PC-3 (cell line): ENCODE measurements at regions not wholly inside any gene's neighbourhood (a gene's known extent, or its start where the extent isn't known, plus 50 kb on each side); places are given as distances from the start of the nearest gene placed in this dataset.

Experiments used
- ATAC-seq: fragments of 200-7000 bp; cut with Tn5 transposase; 2 replicates; pipeline ENCODE4 v1.9.1; 2020; ENCODE audit warnings: mild to moderate bottlenecking, moderate library complexity
- BruUV-seq: library from RNA; stranded (reverse); fragments of 400-500 nt; replicated peaks from 2 replicates; lab custom pipeline; 2021; lab: Mats Ljungman, UMichigan
- CTCF ChIA-PET: fragments of 300-600 bp; sonication (Branson Sonifier 250); formaldehyde crosslinking; loops from one replicate; lab custom pipeline; 2022; ENCODE audit warnings: antibody characterized with exemption; lab: Charles Lee
- POLR2A ChIA-PET: fragments of 300-600 bp; sonication (Branson Sonifier 250); formaldehyde crosslinking; loops from one replicate; lab custom pipeline; 2022; ENCODE audit warnings: antibody characterized with exemption; ENCODE audit not compliant: unreplicated experiment; lab: Charles Lee
- DNase-seq: peaks from one replicate; pipeline ENCODE4 v3.0.0-alpha.2; 2015
- H2AFZ ChIP-seq: fragments of 300-600 bp; sonication (generic); 2 replicates; pipeline ENCODE4 v1.6.0; 2016; ENCODE audit warnings: antibody characterized with exemption, low read length
- H3F3A ChIP-seq: fragments of 300-600 bp; sonication (generic); one replicate; pipeline ENCODE4 v1.6.0; 2017; ENCODE audit warnings: antibody characterized with exemption, low read length, control low read depth, mild to moderate bottlenecking; ENCODE audit not compliant: unreplicated experiment
- H3K27ac ChIP-seq: fragments of 300-600 bp; sonication (generic); 2 replicates; pipeline ENCODE4 v1.5.1; 2016; ENCODE audit warnings: mild to moderate bottlenecking, low read length
- H3K27me3 ChIP-seq: fragments of 300-600 bp; sonication (generic); 2 replicates; pipeline ENCODE4 v1.6.1; 2016; ENCODE audit warnings: low read length, mixed read lengths
- H3K36me3 ChIP-seq: fragments of 300-600 bp; sonication (generic); 2 replicates; pipeline ENCODE4 v1.6.1; 2016; ENCODE audit warnings: low read depth, mixed run types, low read length, mixed read lengths
- H3K4me1 ChIP-seq: fragments of 300-600 bp; sonication (generic); 2 replicates; pipeline ENCODE4 v1.5.1; 2016; ENCODE audit warnings: low read length; ENCODE audit not compliant: insufficient read depth
- H3K4me2 ChIP-seq: fragments of 300-600 bp; sonication (generic); 2 replicates; pipeline ENCODE4 v1.6.0; 2016; ENCODE audit warnings: low read length
- H3K4me3 ChIP-seq: fragments of 300-600 bp; sonication (generic); 2 replicates; pipeline ENCODE4 v1.5.1; 2016; ENCODE audit warnings: mild to moderate bottlenecking, low read length, mixed read lengths
- H3K79me2 ChIP-seq: fragments of 300-600 bp; sonication (generic); 2 replicates; pipeline ENCODE4 v1.6.1; 2017; ENCODE audit warnings: low read length, mixed read lengths
- H3K9ac ChIP-seq: fragments of 300-600 bp; sonication (generic); 2 replicates; pipeline ENCODE4 v1.6.0; 2016; ENCODE audit warnings: mild to moderate bottlenecking, low read length
- H3K9me2 ChIP-seq: fragments of 300-600 bp; sonication (generic); replicated peaks from 2 replicates; pipeline ENCODE4 v1.6.1; 2016; ENCODE audit warnings: mixed run types, low read length, mixed read lengths
- H3K9me3 ChIP-seq: fragments of 300-600 bp; sonication (generic); 2 replicates; pipeline ENCODE4 v1.6.1; 2016; ENCODE audit warnings: low read length, mixed read lengths
- H4K20me1 ChIP-seq: fragments of 300-600 bp; sonication (generic); 2 replicates; pipeline ENCODE4 v1.6.1; 2016; ENCODE audit warnings: low read length, mixed read lengths
- EZH2 ChIP-seq: fragments of 300-600 bp; sonication (generic); IDR thresholded peaks from one replicate; pipeline ENCODE4 v1.6.1; 2017; ENCODE audit warnings: antibody characterized with exemption, mild to moderate bottlenecking, low read length; ENCODE audit not compliant: unreplicated experiment
- EZH2phosphoT487 ChIP-seq: fragments of 300-600 bp; sonication (generic); IDR thresholded peaks from 2 replicates; pipeline ENCODE4 v1.6.1; 2018; ENCODE audit warnings: mild to moderate bottlenecking, antibody characterized with exemption, low read length, borderline replicate concordance
- intact Hi-C: fragments of 100-400 bp; cut with micrococcal nuclease; formaldehyde crosslinking; loops from 2 replicates; pipeline ENCODE4 v1.9.0; 2023
- TF ChIP-seq, protein P1 (sequence below): fragments of 300-600 bp; sonication (generic); conservative IDR thresholded peaks from 2 replicates; pipeline ENCODE4 v1.5.1; 2017; ENCODE audit warnings: antibody characterized with exemption, low read depth, mild to moderate bottlenecking, low read length

DNA sequence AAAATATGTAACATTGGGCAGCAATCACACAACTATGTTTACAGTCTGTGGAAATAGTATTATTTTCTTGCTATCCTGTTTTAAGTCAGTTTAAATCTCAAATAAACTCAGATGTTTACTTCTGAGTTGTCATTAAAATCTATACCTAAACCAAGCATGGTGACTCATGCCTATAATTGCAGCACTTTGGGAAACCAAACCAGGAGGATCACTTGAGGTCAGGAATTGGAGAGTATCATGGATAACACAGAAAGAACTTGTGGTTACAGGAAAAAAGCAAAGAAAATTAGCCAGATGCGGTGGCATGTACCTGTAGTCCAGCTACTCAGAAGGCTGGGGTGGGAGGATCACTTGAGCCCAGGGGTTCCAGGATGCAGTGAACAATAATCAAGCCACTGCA is 631.6 kb upstream of the EPHA6 start:
- Histone ChIP-seq H3F3A (no peaks in the 10 kb centered on the region), H2AFZ (no peak overlapping the region), H3K27ac (no peak overlapping the region), H4K20me1 (no peaks in the 10 kb centered on the region), H3K4me1 (no peaks in the 10 kb centered on the region), H3K9ac (no peak overlapping the region), H3K9me2 (no peaks in the 10 kb centered on the region), H3K4me2 (no peak overlapping the region), H3K9me3 (no peaks in the 10 kb centered on the region), H3K79me2 (no peaks in the 10 kb centered on the region), H3K27me3 (no peaks in the 10 kb centered on the region), H3K36me3 (no peaks in the 10 kb centered on the region), H3K4me3 (no peak overlapping the region)
- DNase-seq (peak; percentile 74), ATAC-seq (peak; percentile 85)
- CTCF ChIA-PET, result no interaction called here
- TF ChIP-seq EZH2, result no peak
- TF ChIP-seq, protein P1, sequence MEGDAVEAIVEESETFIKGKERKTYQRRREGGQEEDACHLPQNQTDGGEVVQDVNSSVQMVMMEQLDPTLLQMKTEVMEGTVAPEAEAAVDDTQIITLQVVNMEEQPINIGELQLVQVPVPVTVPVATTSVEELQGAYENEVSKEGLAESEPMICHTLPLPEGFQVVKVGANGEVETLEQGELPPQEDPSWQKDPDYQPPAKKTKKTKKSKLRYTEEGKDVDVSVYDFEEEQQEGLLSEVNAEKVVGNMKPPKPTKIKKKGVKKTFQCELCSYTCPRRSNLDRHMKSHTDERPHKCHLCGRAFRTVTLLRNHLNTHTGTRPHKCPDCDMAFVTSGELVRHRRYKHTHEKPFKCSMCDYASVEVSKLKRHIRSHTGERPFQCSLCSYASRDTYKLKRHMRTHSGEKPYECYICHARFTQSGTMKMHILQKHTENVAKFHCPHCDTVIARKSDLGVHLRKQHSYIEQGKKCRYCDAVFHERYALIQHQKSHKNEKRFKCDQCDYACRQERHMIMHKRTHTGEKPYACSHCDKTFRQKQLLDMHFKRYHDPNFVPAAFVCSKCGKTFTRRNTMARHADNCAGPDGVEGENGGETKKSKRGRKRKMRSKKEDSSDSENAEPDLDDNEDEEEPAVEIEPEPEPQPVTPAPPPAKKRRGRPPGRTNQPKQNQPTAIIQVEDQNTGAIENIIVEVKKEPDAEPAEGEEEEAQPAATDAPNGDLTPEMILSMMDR, result no peak
- TF ChIP-seq EZH2phosphoT487, result no peak
- no TSS peak for BruUV-seq
- intact Hi-C loops, result no loop called here
- POLR2A ChIA-PET, result no interaction called here

DNA sequence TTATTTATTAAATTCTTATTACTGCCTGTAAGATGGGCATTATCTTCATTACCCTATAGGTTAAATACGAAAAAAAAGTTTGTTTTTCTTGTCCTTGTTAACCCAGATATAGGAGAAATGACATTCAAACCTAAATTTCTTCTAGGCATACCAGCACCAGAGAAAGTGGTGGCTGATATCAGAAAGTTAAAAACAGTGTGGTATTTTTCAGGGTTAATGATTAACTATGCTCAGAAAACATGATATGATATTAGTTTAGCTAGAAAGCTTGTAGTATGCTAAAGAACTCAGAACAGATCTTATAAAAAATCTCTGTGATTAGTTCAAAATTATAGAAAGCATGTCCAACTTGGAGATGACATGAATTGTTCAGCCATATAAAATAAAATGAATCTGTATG is 630.5 kb upstream of the EPHA6 start:
- Histone ChIP-seq H3K36me3 (no peaks in the 10 kb centered on the region), H3K9me2 (no peaks in the 10 kb centered on the region), H3K27ac (no peak overlapping the region), H3K4me1 (no peaks in the 10 kb centered on the region), H3F3A (no peaks in the 10 kb centered on the region), H4K20me1 (no peaks in the 10 kb centered on the region), H3K9me3 (no peaks in the 10 kb centered on the region), H3K9ac (no peak overlapping the region), H3K27me3 (no peaks in the 10 kb centered on the region), H3K79me2 (no peaks in the 10 kb centered on the region), H3K4me2 (no peak overlapping the region), H3K4me3 (no peak overlapping the region), H2AFZ (no peak overlapping the region)
- no peak for DNase-seq
- ChIA-PET CTCF (no interaction called here), POLR2A (no interaction called here)
- BruUV-seq, result no TSS peak
- intact Hi-C loops, result no loop called here
- no peak for ATAC-seq
- TF ChIP-seq EZH2phosphoT487 (no peak), EZH2 (no peak)
- TF ChIP-seq, protein P1, result no peak

DNA sequence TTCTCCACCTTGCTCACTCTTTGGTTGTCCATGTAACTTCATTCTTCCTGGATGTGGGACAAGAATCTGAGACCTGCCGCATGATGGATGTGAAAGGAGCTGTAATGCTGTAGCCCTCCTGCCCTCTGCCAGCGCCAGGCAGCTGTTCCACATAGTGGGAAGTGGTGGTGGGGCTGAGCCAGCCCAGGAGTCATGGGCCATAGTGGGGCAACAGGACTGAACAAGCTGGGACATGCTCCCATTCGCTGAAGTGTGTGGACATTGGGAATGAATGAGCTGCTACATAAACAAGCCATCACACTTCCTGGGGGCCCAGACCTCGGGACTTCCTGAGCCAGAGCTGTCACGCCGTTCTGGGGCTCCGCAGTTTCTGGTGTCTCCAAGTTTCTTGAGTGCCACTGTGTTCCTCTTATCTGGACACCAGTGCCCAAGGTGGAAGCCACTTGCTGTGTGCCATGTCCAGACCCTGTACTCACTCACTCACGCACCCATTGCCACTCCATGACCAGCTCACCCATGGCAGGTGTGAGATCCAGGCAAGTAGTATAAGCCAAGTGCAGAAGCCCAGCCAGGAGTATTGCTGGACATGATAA is 624.3 kb upstream of the EPHA6 start:
- Histone ChIP-seq H3K79me2 (no peaks in the 10 kb centered on the region), H3K4me1 (no peaks in the 10 kb centered on the region; the same call in 1 of the 2 replicates), H3K9ac (no peak overlapping the region), H4K20me1 (no peaks in the 10 kb centered on the region), H3K4me3 (no peak overlapping the region), H3K36me3 (no peaks in the 10 kb centered on the region), H2AFZ (no peak overlapping the region), H3F3A (no peaks in the 10 kb centered on the region), H3K9me2 (no peaks in the 10 kb centered on the region), H3K4me2 (no peak overlapping the region), H3K27ac (no peak overlapping the region), H3K27me3 (no peaks in the 10 kb centered on the region), H3K9me3 (no peaks in the 10 kb centered on the region)
- TF ChIP-seq, protein P1, result no peak
- TF ChIP-seq EZH2phosphoT487, result no peak
- no peak for TF ChIP-seq EZH2
- ChIA-PET POLR2A (no interaction called here), CTCF (no interaction called here)
- no TSS peak for BruUV-seq
- DNase-seq (no peak), ATAC-seq (no peak)
- intact Hi-C loops, result no loop called here
